GM23338 (cell line): ENCODE measurements at regions not wholly inside any gene's neighbourhood (a gene's known extent, or its start where the extent isn't known, plus 50 kb on each side); places are given as distances from the start of the nearest gene placed in this dataset.

Source experiments
- ATAC-seq: fragments of 200-7000 bp; cut with Tn5 transposase; 3 replicates; pipeline ENCODE4 v1.9.1; 2020
- DNase-seq: peaks from one replicate; pipeline ENCODE4 v3.0.0-alpha.2; 2015; ENCODE audit warnings: low spot score
- H2AFZ ChIP-seq: fragments of 200-600 bp; sonication (generic); 2 replicates; pipeline ENCODE4 v1.8.0; 2016; ENCODE audit warnings: antibody characterized with exemption, mild to moderate bottlenecking, moderate library complexity
- H3F3A ChIP-seq: fragments of 200-600 bp; sonication (generic); replicated peaks from 2 replicates; pipeline ENCODE4 v1.8.0; 2017; ENCODE audit warnings: antibody characterized with exemption, mixed run types, low read depth
- H3K27ac ChIP-seq: fragments of 200-600 bp; sonication (generic); 2 replicates; pipeline ENCODE4 v1.6.1; 2016; ENCODE audit warnings: low read depth
- H3K27me3 ChIP-seq: fragments of 200-600 bp; sonication (generic); 2 replicates; pipeline ENCODE4 v1.8.0; 2016; ENCODE audit warnings: mild to moderate bottlenecking, mixed run types, moderate library complexity; ENCODE audit not compliant: insufficient read depth
- H3K36me3 ChIP-seq: fragments of 200-600 bp; sonication (generic); 2 replicates; pipeline ENCODE4 v1.8.0; 2016; ENCODE audit warnings: mild to moderate bottlenecking; ENCODE audit not compliant: insufficient read depth
- H3K4me1 ChIP-seq: fragments of 200-600 bp; sonication (generic); 2 replicates; pipeline ENCODE4 v1.8.0; 2016; ENCODE audit warnings: mild to moderate bottlenecking, moderate library complexity; ENCODE audit not compliant: insufficient read depth
- H3K4me2 ChIP-seq: fragments of 200-600 bp; sonication (generic); 2 replicates; pipeline ENCODE4 v1.7.1; 2017; ENCODE audit warnings: mixed run types
- H3K4me3 ChIP-seq: fragments of 200-600 bp; sonication (generic); 2 replicates; pipeline ENCODE4 v1.6.1; 2016; ENCODE audit warnings: mixed run types
- H3K79me2 ChIP-seq: fragments of 200-600 bp; sonication (generic); replicated peaks from 2 replicates; pipeline ENCODE4 v1.8.0; 2017; ENCODE audit warnings: mild to moderate bottlenecking; ENCODE audit not compliant: insufficient read depth
- H3K9me2 ChIP-seq: fragments of 200-600 bp; sonication (generic); 2 replicates; pipeline ENCODE4 v1.8.0; 2017; ENCODE audit not compliant: insufficient read depth
- H4K20me1 ChIP-seq: fragments of 200-600 bp; sonication (generic); replicated peaks from 2 replicates; pipeline ENCODE4 v1.8.0; 2017; ENCODE audit warnings: mild to moderate bottlenecking; ENCODE audit not compliant: insufficient read depth
- H3K27ac Mint-ChIP-seq: 2 replicates; pipeline ENCODE4 v1.8.0; 2020; ENCODE audit warnings: inconsistent platforms, mild to moderate bottlenecking, moderate library complexity, mixed read lengths
- H3K27me3 Mint-ChIP-seq: 3 replicates; pipeline ENCODE4 v1.8.0; 2022; ENCODE audit warnings: low read depth, mild to moderate bottlenecking, moderate library complexity, mixed read lengths, inconsistent platforms; ENCODE audit not compliant: insufficient read depth, poor library complexity
- H3K36me3 Mint-ChIP-seq: 3 replicates; pipeline ENCODE4 v1.8.0; 2021; ENCODE audit warnings: low read depth, mild to moderate bottlenecking, inconsistent platforms, moderate library complexity, mixed read lengths
- H3K4me1 Mint-ChIP-seq: 3 replicates; pipeline ENCODE4 v1.8.0; 2020; ENCODE audit warnings: mild to moderate bottlenecking, inconsistent platforms, mixed read lengths
- H3K4me3 Mint-ChIP-seq: 3 replicates; pipeline ENCODE4 v1.8.0; 2021; ENCODE audit warnings: moderate library complexity, mild to moderate bottlenecking, inconsistent platforms, mixed read lengths
- H3K9me3 Mint-ChIP-seq: 3 replicates; pipeline ENCODE4 v1.8.0; 2020; ENCODE audit warnings: moderate library complexity, mild to moderate bottlenecking, inconsistent platforms, mixed read lengths
- CREB1 ChIP-seq: fragments of 250-450 bp; sonication (Bioruptor Pico); IDR thresholded peaks from 2 replicates; pipeline ENCODE4 v1.5.0; 2020; ENCODE audit warnings: low read depth, mild to moderate bottlenecking, moderate library complexity
- EZH2 ChIP-seq: fragments of 200-600 bp; sonication (generic); IDR thresholded peaks from one replicate; pipeline ENCODE4 v1.8.0; 2017; ENCODE audit warnings: antibody characterized with exemption, mild to moderate bottlenecking, low read depth; ENCODE audit not compliant: unreplicated experiment
- EZH2phosphoT487 ChIP-seq: fragments of 200-600 bp; sonication (generic); IDR thresholded peaks from one replicate; pipeline ENCODE4 v1.8.1; 2018; ENCODE audit warnings: antibody characterized with exemption; ENCODE audit not compliant: unreplicated experiment
- JUNB ChIP-seq: IDR thresholded peaks from one replicate; pipeline ENCODE4 v1.6.1; 2016; ENCODE audit warnings: antibody characterized with exemption; ENCODE audit not compliant: unreplicated experiment
- NANOG ChIP-seq: IDR thresholded peaks from 2 replicates; pipeline ENCODE4 v1.6.1; 2016; ENCODE audit warnings: antibody characterized with exemption, borderline replicate concordance
- POLR2AphosphoS5 ChIP-seq: IDR thresholded peaks from 2 replicates; pipeline ENCODE4 v1.6.1; 2016; ENCODE audit warnings: antibody characterized with exemption, low read depth
- STAT1 ChIP-seq: IDR thresholded peaks from one replicate; pipeline ENCODE4 v1.6.1; 2016; ENCODE audit warnings: antibody characterized with exemption; ENCODE audit not compliant: unreplicated experiment
- ZNF114 ChIP-seq: fragments of 250-450 bp; sonication (Bioruptor Pico); IDR thresholded peaks from 2 replicates; pipeline ENCODE4 v1.5.0; 2020; ENCODE audit warnings: mild to moderate bottlenecking, moderate library complexity
- ZNF331 ChIP-seq: fragments of 250-450 bp; sonication (Bioruptor Pico); IDR thresholded peaks from 2 replicates; pipeline ENCODE4 v1.5.0; 2020; ENCODE audit warnings: low read depth, mild to moderate bottlenecking, moderate library complexity
- TF ChIP-seq, protein P1 (sequence below): fragments of 250-450 bp; sonication (Bioruptor Pico); IDR thresholded peaks from 2 replicates; pipeline ENCODE4 v1.5.0; 2020; ENCODE audit warnings: mild to moderate bottlenecking, moderate library complexity
- TF ChIP-seq, protein P2 (sequence below): IDR thresholded peaks from one replicate; pipeline ENCODE4 v1.6.1; 2018; ENCODE audit warnings: antibody characterized with exemption; ENCODE audit not compliant: unreplicated experiment
- TF ChIP-seq, protein P3 (sequence below): IDR thresholded peaks from 2 replicates; pipeline ENCODE4 v1.6.1; 2016; ENCODE audit warnings: antibody characterized with exemption
- TF ChIP-seq, protein P4 (sequence below), 2 experiments: fragments of 200-600 bp in 1 of 2; sonication (generic) in 1 of 2; conservative IDR thresholded peaks; 2 replicates each; pipeline versions ENCODE4 v1.5.1 to v1.6.1; 2016 to 2017; ENCODE audit warnings: antibody characterized with exemption in 2 of 2, low read depth in 2 of 2, mild to moderate bottlenecking in 2 of 2, moderate library complexity in 1 of 2

DNA sequence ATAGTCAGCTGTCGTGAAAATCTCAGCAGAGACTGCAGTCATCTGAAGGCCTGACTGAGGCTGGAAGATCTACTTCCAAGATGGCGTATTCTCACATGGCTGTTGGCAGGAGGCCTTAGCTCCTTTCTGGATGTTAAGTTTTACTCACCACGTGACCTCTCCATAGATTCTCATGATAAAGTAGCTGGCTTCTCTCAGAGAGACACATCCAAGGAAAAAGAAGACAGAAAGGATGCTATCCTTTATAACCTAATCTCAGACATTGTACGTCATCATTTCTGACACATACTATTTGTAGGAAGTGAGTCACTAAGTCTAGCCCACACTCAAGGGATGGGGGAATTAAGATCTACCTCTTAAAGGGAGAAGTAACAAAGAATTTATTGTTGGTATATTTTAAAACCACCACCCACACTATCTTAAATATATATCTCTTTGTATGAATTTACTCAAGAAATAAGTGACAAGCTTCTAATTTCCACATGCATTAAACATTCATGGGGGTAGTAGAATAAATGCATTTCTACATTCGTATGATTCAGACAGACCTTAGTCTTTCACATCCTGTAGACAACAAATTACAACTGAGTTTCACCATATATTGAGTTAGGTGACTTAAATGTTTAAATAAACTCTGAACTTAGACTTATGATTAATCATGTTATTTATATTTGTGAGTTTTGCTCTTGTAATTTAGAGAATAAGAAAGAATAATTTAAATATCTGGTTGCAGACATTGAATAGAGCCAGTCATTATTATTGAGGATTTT, 411.0 kb downstream of the LRIG3 start:
- Mint-ChIP-seq H3K4me3 (no peak overlapping the region), H3K9me3 (peaks cover 11% of the 10 kb centered on the region), H3K27ac (no peak overlapping the region), H3K36me3 (peaks cover 3% of the 10 kb centered on the region; the same call in 2 of the 3 replicates), H3K4me1 (peaks cover 9% of the 10 kb centered on the region; the same call in 2 of the 3 replicates), H3K27me3 (no peaks in the 10 kb centered on the region)
- Histone ChIP-seq H4K20me1 (no peaks in the 10 kb centered on the region), H3K4me2 (no peak overlapping the region), H2AFZ (0 out of 2 replicates have a peak overlapping the region, but pooled peaks have one; percentile 36), H3K79me2 (no peaks in the 10 kb centered on the region), H3K4me1 (peaks cover 4% of the 10 kb centered on the region; the same call in 1 of the 2 replicates), H3K9me2 (no peaks in the 10 kb centered on the region), H3F3A (no peaks in the 10 kb centered on the region), H3K36me3 (no peaks in the 10 kb centered on the region), H3K27ac (no peak overlapping the region), H3K27me3 (no peaks in the 10 kb centered on the region), H3K4me3 (no peak overlapping the region)
- no peak for ATAC-seq
- TF ChIP-seq STAT1 (no peak), NANOG (no peak), CREB1 (CRISPR knock-in tag) (no peak), POLR2AphosphoS5 (no peak), EZH2phosphoT487 (no peak), ZNF114 (CRISPR knock-in tag) (no peak), ZNF331 (CRISPR knock-in tag) (no peak), JUNB (no peak), EZH2 (no peak)
- TF ChIP-seq, protein P1, sequence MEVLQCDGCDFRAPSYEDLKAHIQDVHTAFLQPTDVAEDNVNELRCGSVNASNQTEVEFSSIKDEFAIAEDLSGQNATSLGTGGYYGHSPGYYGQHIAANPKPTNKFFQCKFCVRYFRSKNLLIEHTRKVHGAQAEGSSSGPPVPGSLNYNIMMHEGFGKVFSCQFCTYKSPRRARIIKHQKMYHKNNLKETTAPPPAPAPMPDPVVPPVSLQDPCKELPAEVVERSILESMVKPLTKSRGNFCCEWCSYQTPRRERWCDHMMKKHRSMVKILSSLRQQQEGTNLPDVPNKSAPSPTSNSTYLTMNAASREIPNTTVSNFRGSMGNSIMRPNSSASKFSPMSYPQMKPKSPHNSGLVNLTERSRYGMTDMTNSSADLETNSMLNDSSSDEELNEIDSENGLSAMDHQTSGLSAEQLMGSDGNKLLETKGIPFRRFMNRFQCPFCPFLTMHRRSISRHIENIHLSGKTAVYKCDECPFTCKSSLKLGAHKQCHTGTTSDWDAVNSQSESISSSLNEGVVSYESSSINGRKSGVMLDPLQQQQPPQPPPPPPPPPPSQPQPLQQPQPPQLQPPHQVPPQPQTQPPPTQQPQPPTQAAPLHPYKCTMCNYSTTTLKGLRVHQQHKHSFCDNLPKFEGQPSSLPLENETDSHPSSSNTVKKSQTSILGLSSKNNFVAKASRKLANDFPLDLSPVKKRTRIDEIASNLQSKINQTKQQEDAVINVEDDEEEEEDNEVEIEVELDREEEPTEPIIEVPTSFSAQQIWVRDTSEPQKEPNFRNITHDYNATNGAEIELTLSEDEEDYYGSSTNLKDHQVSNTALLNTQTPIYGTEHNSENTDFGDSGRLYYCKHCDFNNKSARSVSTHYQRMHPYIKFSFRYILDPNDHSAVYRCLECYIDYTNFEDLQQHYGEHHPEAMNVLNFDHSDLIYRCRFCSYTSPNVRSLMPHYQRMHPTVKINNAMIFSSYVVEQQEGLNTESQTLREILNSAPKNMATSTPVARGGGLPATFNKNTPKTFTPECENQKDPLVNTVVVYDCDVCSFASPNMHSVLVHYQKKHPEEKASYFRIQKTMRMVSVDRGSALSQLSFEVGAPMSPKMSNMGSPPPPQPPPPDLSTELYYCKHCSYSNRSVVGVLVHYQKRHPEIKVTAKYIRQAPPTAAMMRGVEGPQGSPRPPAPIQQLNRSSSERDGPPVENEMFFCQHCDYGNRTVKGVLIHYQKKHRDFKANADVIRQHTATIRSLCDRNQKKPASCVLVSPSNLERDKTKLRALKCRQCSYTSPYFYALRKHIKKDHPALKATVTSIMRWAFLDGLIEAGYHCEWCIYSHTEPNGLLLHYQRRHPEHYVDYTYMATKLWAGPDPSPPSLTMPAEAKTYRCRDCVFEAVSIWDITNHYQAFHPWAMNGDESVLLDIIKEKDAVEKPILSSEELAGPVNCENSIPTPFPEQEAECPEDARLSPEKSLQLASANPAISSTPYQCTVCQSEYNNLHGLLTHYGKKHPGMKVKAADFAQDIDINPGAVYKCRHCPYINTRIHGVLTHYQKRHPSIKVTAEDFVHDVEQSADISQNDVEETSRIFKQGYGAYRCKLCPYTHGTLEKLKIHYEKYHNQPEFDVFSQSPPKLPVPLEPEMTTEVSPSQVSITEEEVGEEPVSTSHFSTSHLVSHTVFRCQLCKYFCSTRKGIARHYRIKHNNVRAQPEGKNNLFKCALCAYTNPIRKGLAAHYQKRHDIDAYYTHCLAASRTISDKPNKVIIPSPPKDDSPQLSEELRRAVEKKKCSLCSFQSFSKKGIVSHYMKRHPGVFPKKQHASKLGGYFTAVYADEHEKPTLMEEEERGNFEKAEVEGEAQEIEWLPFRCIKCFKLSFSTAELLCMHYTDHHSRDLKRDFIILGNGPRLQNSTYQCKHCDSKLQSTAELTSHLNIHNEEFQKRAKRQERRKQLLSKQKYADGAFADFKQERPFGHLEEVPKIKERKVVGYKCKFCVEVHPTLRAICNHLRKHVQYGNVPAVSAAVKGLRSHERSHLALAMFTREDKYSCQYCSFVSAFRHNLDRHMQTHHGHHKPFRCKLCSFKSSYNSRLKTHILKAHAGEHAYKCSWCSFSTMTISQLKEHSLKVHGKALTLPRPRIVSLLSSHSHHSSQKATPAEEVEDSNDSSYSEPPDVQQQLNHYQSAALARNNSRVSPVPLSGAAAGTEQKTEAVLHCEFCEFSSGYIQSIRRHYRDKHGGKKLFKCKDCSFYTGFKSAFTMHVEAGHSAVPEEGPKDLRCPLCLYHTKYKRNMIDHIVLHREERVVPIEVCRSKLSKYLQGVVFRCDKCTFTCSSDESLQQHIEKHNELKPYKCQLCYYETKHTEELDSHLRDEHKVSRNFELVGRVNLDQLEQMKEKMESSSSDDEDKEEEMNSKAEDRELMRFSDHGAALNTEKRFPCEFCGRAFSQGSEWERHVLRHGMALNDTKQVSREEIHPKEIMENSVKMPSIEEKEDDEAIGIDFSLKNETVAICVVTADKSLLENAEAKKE (CRISPR knock-in tag): no peak
- TF ChIP-seq, protein P2, sequence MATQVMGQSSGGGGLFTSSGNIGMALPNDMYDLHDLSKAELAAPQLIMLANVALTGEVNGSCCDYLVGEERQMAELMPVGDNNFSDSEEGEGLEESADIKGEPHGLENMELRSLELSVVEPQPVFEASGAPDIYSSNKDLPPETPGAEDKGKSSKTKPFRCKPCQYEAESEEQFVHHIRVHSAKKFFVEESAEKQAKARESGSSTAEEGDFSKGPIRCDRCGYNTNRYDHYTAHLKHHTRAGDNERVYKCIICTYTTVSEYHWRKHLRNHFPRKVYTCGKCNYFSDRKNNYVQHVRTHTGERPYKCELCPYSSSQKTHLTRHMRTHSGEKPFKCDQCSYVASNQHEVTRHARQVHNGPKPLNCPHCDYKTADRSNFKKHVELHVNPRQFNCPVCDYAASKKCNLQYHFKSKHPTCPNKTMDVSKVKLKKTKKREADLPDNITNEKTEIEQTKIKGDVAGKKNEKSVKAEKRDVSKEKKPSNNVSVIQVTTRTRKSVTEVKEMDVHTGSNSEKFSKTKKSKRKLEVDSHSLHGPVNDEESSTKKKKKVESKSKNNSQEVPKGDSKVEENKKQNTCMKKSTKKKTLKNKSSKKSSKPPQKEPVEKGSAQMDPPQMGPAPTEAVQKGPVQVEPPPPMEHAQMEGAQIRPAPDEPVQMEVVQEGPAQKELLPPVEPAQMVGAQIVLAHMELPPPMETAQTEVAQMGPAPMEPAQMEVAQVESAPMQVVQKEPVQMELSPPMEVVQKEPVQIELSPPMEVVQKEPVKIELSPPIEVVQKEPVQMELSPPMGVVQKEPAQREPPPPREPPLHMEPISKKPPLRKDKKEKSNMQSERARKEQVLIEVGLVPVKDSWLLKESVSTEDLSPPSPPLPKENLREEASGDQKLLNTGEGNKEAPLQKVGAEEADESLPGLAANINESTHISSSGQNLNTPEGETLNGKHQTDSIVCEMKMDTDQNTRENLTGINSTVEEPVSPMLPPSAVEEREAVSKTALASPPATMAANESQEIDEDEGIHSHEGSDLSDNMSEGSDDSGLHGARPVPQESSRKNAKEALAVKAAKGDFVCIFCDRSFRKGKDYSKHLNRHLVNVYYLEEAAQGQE: no peak
- TF ChIP-seq, protein P3, sequence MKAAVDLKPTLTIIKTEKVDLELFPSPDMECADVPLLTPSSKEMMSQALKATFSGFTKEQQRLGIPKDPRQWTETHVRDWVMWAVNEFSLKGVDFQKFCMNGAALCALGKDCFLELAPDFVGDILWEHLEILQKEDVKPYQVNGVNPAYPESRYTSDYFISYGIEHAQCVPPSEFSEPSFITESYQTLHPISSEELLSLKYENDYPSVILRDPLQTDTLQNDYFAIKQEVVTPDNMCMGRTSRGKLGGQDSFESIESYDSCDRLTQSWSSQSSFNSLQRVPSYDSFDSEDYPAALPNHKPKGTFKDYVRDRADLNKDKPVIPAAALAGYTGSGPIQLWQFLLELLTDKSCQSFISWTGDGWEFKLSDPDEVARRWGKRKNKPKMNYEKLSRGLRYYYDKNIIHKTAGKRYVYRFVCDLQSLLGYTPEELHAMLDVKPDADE: no peak
- TF ChIP-seq, protein P4, sequence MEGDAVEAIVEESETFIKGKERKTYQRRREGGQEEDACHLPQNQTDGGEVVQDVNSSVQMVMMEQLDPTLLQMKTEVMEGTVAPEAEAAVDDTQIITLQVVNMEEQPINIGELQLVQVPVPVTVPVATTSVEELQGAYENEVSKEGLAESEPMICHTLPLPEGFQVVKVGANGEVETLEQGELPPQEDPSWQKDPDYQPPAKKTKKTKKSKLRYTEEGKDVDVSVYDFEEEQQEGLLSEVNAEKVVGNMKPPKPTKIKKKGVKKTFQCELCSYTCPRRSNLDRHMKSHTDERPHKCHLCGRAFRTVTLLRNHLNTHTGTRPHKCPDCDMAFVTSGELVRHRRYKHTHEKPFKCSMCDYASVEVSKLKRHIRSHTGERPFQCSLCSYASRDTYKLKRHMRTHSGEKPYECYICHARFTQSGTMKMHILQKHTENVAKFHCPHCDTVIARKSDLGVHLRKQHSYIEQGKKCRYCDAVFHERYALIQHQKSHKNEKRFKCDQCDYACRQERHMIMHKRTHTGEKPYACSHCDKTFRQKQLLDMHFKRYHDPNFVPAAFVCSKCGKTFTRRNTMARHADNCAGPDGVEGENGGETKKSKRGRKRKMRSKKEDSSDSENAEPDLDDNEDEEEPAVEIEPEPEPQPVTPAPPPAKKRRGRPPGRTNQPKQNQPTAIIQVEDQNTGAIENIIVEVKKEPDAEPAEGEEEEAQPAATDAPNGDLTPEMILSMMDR (conservative IDR thresholded peaks at IDR 0.05; ENCODE audit: low read depth in 2 of 2): no peak
- DNase-seq: no peak
